ENCODE measurements at regions not wholly inside any gene's neighbourhood (a gene's known extent, or its start where the extent isn't known, plus 50 kb on each side); places are given as distances from the start of the nearest gene placed in this dataset.

GRCh38 chr1:233491953-233492620 is 121.8 kb upstream of the KCNK1 start:
- Histone ChIP-seq H3K36me3 (no peaks in the 10 kb centered on the region), H3K4me3 (no peak overlapping the region), H3K27ac (no peak overlapping the region), H3K27me3 (no peaks in the 10 kb centered on the region), H3K9me3 (no peaks in the 10 kb centered on the region), H3K4me1 (peaks cover 0 to 12% (median under 1%) of the 10 kb centered on the region in 4 donors)
- DNase-seq, result no peak
- TF ChIP-seq CTCF (IDR thresholded peaks at IDR 0.05), result no peak
- intact Hi-C loops (cut with DNase I; ENCODE audit: low total_unique reads), result no loop called here

DNA sequence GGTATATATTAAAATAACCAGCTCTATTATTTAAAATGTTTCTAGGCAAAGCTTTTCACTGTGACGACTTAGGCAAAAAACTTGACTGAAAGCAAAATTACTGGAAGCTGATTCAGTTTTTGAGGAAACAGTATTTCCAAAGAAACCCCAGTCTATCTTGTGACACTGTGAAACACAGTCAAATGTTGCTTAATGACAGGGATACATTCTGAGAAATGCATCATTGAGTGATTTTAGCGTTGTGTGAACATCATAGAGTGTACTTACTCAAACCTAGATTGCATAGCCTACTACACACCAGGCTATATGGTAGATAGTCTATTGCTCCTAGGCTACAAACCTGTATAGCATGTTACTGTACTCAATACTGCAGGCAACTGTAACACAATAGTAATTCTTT is 116.9 kb upstream of the KCNK1 start:
- DNase-seq, result no peak
- no peaks in the 10 kb centered on the region for H3K27me3 ChIP-seq
- intact Hi-C loops (cut with DNase I; ENCODE audit: low total_unique reads), result no loop called here
- no peak overlapping the region for H3K4me3 ChIP-seq
- no peak for TF ChIP-seq CTCF (IDR thresholded peaks at IDR 0.05)
- H3K4me1 ChIP-seq, result peaks cover 0 to 12% (median 1%) of the 10 kb centered on the region in 4 donors
- H3K27ac ChIP-seq, result no peak overlapping the region
- H3K36me3 ChIP-seq, result no peaks in the 10 kb centered on the region
- H3K9me3 ChIP-seq, result no peaks in the 10 kb centered on the region

GRCh38 chr1:233497679-233498078 is 116.2 kb upstream of the KCNK1 start:
- intact Hi-C loops (cut with DNase I; ENCODE audit: low total_unique reads), result no loop called here
- H3K36me3 ChIP-seq, result no peaks in the 10 kb centered on the region
- no peak for DNase-seq
- no peaks in the 10 kb centered on the region for H3K9me3 ChIP-seq
- no peak overlapping the region for H3K27ac ChIP-seq
- no peaks in the 10 kb centered on the region for H3K27me3 ChIP-seq
- no peak for TF ChIP-seq CTCF (IDR thresholded peaks at IDR 0.05)
- no peak overlapping the region for H3K4me3 ChIP-seq
- H3K4me1 ChIP-seq, result peaks cover 0 to 12% (median 1%) of the 10 kb centered on the region in 4 donors

DNA sequence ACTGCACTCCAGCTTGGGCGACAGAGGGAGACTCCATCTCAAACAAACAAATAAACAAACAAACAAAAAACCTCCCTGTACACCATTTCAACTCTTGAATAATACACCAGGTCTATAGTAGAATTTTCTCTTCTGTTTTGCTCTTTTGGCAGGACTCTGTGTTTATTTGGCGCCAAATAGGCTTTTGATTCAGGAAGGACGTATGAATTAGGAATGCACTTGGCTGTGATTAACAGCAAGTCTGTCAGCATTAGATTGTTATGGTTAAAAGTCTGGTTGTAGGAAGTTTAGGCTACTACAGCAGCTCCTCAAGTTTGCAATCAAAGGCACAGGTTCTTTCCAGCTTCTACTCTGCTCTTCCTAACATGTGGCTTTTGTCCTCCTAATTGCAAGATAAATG is 113.8 kb upstream of the KCNK1 start:
- Histone ChIP-seq H3K9me3 (no peaks in the 10 kb centered on the region), H3K27ac (no peak overlapping the region), H3K36me3 (no peaks in the 10 kb centered on the region), H3K4me3 (no peak overlapping the region), H3K27me3 (no peaks in the 10 kb centered on the region), H3K4me1 (peaks cover 0 to 12% (median 1%) of the 10 kb centered on the region in 4 donors)
- no peak for TF ChIP-seq CTCF (IDR thresholded peaks at IDR 0.05)
- intact Hi-C loops (cut with DNase I; ENCODE audit: low total_unique reads), result loop anchor here (5.0 kb wide), 1 partner anchor 943 kb away; no protein-coding TSS in a partner anchor
- DNase-seq, result no peak

GRCh38 chr1:233503366-233503954 is 110.4 kb upstream of the KCNK1 start:
- H3K36me3 ChIP-seq, result no peaks in the 10 kb centered on the region

More at GRCh38 chr1:233503366-233503954, 110.4 kb upstream of the KCNK1 start:
- Histone ChIP-seq H3K9me3 (no peaks in the 10 kb centered on the region), H3K4me1 (no peaks in the 10 kb centered on the region), H3K27ac (no peak overlapping the region), H3K4me3 (no peak overlapping the region), H3K27me3 (no peaks in the 10 kb centered on the region)
- no peak for DNase-seq
- TF ChIP-seq CTCF (IDR thresholded peaks at IDR 0.05), result no peak
- intact Hi-C loops (cut with DNase I; ENCODE audit: low total_unique reads), result loop anchor here (5.0 kb wide), 1 partner anchor 946 kb away; no protein-coding TSS in a partner anchor
